GM18517 (cell line): ENCODE measurements at regions not wholly inside any gene's neighbourhood (a gene's known extent, or its start where the extent isn't known, plus 50 kb on each side); places are given as distances from the start of the nearest gene placed in this dataset.
"Not testable (repeated sequence)": the region's sequence is repeated elsewhere in the genome, so short reads cannot be mapped to it uniquely, and the experiment has no call there.

Source experiments
- ATAC-seq: cut with Tn5 transposase; IDR thresholded peaks from one replicate; pipeline ENCODE4 v1.9.1; 2021; ENCODE audit warnings: mild to moderate bottlenecking, moderate library complexity; ENCODE audit not compliant: unreplicated experiment

DNA sequence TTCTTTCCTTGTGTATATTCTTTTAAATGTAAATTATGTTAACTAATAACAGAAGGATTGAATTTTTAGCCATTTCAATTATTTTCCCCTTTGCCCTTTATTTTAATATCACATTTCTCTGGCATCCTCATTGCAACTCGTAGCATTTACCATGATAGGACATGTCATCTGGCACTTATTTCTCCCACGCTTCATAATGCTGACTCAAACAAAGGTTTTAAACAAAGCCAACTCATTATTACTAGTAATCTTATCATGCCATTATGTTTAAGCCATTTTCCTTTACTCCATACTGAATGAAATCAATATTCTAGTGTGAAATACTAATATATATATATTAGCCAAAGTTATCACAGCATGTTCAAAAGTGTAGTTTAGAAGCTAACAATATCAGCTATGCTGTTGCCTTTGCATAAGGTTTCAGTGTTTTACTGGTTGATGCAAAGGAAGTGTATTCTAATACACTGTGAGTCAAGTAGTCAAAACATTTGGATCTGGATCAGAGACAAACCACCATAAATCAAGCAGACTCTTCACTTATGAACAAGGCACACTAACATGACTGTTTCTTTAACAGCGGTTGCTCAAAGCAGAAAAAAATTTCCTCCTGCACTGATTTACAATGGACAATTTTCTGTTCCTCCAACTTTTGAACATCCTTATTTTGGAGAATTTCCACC is 281.6 kb downstream of the SLC7A11 start:
- no peak for ATAC-seq

DNA sequence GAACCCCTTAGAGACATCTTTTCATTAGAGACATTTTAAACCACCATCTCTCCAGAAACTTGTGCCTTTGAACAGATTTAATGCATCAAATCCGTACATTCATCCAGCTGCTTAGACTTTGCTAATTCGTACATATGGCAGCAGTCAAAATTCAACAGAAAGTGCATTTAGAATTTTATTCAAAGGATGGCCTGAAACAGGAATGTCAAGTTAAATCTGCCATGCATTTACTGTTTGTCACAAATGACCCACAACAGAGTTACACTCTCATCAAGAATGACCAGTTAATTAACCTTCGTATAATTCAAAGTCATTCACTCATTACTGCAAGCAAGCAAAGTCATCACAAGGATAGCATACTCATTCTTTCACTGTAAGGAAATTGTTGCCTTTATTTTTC is 284.3 kb downstream of the SLC7A11 start:
- no peak for ATAC-seq

DNA sequence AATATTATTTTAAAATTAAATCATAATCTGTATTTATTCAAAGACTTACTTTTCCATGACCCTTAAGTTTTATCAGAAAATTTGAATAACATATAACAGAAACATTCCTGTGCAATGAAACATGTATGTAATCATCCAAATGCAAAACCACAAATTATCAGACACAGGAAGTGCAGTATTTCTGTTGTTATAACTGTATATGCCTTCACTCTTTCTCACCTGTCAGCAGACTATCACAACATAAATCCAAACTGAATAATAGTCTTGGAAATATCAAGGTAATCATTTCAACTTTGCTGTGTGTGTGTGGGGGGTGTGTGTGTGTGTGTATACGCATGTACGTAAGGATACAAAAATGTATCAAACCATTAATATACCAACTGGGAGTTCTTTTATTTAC is 285.9 kb downstream of the SLC7A11 start:
- ATAC-seq: no peak

DNA sequence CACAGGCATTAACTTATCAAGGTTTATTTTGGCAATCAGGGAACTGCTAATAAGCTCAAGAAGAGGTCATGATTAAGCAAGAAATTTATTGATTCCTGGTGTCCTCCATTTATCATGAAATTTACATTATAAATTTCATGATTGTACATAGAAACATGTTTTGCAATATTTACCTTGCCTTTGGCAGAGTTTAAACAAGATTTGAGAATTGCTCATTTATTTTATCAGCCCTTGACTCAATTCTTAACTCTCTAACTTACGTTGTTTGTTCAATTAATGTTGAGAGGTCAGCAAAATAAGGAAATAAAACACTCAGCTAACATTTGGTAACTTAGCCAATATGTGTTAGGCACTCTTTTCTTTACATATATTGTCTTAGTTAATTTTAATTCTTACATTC is 286.6 kb downstream of the SLC7A11 start:
- ATAC-seq: no peak

DNA sequence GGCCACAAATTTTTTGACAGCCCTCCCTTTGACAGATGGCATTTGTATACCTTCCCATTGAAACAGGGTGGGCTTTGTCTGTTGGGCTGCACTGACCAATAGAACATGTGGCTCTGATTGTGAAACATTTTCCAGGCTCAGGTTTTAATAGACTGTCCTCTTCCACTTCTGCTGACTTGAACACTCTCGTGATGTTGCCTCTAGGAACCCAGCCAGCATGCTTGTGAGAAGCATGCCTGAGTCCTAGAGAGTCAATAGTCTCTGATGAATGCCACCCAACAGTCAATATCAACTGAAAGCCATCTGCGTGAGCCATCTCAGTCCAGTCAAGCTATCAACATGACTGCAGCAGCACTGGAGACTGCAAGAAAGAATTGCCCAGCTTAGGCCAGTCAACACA is 290.0 kb downstream of the SLC7A11 start:
- no peak for ATAC-seq

DNA sequence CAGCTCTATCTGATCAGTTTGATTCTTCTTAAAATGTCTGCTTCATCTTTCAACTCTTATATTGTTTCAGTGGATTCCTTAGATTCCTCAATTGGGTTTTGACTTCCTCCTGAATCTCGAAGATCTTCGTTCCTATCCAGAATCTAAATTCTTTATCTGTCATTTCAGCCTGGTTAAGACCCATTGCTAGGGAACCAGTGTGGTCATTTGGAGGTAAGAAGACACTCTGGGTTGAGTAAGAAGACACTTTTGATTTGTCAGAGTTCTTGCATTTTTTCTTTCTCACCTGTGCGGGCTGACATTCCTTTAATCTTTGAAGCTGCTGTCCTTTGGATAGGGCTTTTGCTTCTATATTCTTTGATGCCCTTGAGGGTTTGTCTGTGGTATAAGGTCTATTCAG is 291.9 kb downstream of the SLC7A11 start:
- no peak for ATAC-seq

DNA sequence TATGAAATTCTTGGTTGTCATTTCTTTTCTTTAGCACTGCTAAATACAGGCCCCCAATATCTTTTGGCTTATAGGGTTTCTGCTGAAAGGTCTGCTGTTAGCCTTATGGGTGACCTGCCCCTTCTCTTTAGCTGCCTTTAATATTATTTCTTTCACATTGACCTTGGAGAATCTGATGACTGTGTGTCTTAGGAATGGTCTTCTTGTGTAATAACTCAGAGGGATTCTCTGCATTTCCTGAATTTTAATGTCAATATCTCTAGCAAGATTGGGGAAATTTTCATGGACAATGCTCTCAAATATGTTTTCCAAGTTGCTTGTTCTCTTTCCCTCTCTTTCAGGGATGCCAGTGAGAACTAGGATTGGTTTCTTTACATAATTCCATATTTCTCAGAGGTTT is 292.4 kb downstream of the SLC7A11 start:
- ATAC-seq: no peak

DNA sequence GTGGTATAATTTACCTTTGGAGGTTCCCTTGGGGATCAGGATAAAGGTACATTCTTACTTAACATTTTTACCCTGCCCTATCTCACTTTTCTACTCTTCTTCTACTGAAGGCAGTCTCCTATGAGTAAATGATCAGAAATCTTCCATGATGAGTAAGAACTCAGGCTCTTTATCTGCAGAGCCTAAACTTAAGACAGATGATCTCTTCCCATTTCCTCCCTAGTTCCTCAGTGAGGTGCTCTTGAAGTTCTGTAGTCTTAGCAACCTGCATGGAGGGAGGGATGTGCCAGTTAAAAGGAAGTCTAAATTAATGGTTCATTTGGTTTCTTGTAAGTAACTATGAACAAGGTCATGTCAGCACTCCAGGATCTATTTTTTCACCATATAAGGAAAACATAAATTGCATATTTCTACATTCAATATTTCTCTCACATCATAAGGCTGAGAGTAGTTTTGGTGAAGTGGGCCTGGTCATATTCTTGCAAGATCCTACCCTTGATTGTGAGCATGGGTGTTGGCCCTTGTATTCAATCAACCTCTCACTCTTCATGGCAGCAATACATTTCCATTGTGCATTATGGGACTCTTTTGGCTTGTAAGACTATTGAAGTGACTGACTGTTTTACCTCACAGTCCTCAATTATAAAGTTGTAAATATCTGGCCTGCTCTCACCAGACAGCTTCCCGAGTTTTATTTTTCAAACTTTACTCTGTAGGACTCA is 295.5 kb downstream of the SLC7A11 start:
- ATAC-seq: no peak

DNA sequence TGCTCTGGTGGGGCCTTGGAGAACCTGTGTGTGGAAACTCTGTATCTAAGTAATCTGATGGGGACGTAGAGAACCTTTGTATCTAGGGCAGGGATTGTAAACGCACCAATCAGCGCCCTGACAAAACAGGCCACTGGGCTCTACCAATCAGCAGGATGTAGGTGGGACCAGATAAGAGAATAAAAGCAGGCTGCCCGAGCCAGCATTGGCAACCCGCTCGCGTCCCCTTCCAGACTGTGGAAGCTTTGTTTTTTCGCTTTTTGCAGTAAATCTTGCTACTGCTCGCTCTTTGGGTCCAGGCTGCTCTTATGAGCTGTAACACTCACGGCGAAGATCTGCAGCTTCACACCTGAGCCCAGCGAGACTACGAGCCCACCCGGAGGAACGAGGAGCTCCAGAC is 299.3 kb downstream of the SLC7A11 start:
- not testable (repeated sequence) for ATAC-seq

DNA sequence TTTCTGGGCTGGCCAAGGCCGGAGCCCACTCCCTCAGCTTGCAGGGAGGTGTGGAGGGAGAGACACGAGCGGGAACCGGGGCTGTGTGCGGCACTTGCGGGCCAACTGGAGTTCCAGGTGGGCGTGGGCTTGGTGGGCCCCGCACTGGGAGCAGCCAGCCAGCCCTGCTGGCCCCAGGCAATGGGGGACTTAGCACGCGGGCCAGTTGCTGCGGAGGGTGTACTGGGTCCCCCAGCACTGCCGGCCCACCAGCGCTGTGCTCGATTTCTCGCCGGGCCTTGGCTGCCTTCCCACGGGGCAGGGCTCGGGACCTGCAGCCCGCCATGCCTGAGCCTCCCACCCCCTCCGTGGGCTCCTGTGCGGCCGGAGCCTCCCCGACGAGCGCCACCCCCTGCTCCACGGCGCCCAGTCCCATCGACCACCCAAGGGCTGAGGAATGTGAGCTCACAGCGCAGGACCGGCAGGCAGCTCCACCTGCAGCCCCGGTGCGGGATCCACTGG is 300.1 kb downstream of the SLC7A11 start:
- ATAC-seq: not testable (repeated sequence)

DNA sequence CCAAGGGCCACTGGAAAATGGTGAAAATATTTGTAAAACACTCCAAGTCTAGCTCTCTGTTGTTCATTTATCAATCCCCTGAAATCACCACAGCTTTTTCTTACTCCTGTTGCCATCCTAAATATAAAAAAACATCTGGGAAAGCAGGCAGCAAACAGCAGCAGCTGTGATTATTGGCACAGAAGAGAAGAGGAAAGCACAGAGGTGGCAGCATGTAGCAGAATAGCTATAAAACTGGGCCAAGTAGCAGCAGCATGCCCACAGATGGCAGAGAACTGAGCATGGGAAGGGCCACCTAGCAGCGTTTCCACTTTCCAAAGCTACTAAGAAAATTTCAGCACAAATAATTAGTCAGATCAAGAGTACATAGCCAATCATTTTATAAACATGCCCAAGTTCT is 307.2 kb downstream of the SLC7A11 start:
- no peak for ATAC-seq

DNA sequence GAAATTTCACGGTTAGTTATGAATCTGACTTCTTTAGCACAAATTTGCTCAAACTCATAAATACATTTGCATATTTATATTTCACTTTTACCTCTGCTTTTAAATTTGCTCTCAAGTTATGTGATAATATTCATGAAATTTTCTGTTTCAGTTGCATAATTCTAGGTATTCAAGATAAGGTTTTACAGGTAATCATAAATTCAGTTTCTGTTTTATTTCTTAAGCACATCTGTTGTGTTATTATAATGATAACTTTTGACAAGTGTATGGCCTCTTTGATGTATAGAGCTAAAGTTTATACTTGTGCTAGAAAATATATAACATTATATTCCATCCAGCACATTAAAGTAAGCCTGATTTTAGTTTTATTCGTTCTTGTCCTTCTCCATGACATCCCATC is 308.1 kb downstream of the SLC7A11 start:
- ATAC-seq: no peak

DNA sequence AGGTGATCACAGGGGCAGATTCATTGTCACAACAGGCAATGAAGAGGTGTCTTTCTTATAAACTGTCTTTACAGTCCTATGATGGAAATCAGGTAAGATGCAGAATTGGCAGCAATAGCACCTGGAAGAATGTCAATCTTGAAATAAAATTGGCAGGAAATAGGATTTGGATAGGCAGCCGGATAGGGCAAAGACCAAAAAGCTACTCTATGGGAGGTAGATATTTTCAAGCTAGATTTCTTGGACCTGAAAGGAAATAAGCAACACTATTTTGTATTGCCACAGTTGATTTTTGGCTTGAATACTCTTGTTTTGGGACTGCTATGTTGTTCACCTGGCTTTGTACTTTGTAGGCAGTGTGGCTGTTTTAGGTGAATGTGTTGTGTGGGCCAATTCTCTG is 314.2 kb downstream of the SLC7A11 start:
- ATAC-seq: no peak

DNA sequence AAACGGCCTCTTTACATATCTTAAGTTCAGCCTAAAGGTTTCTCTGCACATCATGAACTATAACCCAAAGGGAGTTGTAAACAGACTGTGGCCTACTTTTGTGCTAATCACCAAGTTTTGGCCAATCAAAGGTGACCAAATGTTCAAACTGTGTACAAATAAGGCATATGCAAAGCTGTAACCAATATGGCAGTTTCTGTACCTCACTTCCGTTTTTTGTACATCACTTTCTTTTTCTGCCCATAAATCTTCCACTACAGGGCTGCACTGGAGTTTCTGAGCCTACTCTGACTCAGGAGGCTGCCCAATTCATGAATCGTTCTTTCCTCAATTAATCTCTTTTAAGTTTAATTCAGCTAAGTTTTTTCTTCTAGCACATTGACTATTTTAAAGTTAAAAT is 318.7 kb downstream of the SLC7A11 start:
- ATAC-seq: peak; percentile 63

DNA sequence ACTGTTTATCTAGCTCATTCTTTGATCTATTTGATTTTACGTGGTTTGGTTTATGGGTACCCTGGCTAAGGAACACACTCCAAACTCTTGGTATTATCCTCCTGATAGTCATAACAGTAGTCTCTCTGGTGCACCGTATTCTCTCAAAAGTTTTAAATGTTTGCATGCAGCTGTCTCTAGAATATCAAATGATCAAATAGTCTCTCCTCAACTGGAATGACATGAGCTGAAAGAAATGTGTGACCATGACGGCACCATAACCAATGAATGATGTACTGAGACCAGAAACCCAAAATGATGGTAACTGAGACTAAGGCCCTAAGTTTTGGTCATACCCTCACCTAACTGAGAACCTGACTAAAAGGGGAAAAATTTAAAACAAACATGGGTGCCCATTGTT is 319.4 kb downstream of the SLC7A11 start:
- ATAC-seq: no peak

DNA sequence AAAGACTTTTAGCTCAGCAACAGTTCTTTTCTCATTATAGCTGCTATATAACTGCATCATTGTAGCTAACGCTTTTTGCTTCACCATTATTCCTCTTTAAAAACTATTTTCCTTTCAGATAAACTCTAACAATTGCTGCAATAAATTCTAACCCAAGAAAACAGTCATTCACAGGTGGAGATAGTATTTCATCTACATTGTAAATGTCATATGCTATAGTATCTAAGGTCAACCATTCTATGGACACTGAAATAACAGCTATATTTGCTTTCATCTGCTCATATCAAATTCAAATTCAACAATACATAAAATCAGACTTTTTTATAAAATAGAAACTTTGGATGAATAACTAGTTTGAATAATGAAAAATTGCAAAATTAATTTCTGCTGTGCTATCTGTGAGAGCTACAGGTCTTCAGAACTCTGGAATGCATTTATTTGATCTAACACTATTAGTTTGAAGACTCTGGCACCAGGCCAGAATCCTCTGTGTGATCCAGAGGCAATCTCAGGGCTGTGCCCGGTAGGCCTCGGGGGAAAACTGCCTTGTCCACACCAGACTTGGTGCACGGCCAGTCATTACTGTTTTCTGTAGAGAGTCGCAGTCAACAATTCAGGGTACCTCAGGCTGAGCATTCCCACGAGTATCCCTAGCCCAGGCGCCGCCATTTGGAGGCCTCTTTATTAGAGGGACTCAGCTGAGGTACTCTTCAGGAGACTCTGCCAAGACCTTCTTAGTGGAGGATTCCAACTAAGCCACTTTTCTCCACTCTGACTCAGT is 332.4 kb downstream of the SLC7A11 start:
- no peak for ATAC-seq

DNA sequence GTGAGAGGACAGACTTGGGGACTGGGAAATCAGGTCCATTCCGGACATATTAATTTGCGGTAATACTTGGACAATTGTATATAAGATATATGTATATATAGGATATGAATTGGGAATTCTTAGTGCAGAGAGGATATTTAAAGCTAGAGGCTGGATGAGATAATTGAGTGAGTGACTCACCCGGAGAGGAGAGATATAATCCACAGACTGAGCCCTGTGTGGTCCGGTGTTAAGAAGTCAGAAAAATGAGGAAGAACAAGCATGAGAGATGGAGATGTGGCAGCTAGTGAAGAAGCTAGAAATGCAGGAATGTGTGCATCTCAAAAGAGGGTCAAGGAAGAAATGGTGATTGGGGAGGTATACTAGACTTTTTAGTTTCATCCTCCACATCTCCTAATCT is 336.2 kb downstream of the SLC7A11 start:
- no peak for ATAC-seq

DNA sequence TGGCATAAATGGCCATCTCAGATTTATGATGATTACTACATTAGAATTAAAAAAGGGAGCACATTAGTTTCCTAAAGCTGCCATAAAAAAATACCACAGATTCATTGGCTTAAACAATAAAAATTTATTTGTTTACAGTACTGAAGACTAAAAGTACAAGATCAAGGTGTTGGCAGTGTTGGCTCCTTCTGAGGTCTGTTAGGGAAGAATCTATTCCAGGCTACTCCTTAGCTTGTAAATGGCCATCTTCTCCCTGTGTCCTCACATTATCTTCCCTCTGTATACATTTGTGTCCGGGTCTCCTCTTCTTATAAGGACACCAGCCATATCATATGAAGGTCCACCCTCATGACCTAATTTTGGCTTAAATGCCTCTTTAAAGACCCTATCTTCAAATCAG is 341.0 kb downstream of the SLC7A11 start:
- no peak for ATAC-seq

DNA sequence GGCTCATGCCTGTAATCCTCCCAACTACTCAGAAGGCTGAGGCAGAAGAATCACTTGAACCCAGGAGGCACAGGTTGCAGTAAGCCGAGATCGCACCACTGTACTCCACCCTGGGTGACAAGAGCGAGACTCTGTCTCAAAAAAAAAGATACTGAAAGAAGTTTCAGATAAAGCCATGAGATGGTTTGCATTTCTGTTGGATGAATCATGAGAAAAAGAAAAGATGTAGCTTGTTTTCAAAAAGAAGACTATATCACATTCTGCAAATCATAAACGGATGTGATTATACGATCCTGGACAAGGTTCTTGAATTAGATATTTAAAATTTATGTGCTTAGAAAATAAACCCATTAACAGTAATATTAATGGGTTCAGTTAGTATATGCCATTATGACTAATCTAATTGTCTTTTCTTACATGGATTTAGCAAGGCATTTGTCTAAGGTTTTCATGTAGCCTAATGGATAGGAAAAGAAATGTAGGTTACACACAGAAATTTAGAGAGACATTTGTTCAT is 345.9 kb downstream of the SLC7A11 start:
- ATAC-seq: no peak

DNA sequence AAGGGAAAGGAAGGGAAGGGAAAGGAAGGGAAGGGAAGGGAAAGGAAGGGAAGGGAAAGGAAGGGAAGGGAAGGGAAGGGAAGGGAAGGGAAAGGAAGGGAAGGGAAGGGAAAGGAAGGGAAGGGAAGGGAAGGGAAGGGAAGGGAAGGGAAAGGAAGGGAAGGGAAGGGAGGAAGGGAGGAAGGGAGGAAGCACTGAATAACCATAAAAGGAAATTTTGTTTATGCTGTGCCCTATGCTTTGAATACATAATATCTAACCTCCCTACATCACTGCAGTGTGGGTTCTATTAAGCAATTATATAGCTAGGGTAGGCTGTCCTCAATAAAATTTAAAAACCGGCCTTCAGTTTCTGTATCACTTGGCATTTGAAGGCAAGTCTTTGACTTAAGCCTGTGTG is 346.6 kb downstream of the SLC7A11 start:
- ATAC-seq: not testable (repeated sequence)

DNA sequence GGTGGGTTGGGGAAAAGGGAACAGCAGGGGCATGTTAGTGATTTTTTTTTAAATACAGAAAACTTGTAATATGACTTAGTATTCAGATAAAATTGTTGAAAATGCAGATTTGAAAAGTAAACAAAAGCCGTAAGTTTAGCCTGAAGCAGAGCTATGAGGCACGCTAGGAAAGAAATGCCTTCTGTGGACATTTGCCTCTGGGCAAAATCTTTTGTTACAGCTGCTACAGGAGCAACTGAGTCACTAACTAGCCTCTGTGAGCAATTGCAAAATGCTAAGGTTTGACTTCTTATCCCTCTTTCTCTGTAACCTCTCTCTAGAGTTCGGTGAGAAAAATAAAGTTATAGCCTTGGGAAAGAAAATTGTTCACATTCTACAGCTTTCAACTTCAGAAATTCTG is 350.0 kb downstream of the SLC7A11 start:
- ATAC-seq: no peak

DNA sequence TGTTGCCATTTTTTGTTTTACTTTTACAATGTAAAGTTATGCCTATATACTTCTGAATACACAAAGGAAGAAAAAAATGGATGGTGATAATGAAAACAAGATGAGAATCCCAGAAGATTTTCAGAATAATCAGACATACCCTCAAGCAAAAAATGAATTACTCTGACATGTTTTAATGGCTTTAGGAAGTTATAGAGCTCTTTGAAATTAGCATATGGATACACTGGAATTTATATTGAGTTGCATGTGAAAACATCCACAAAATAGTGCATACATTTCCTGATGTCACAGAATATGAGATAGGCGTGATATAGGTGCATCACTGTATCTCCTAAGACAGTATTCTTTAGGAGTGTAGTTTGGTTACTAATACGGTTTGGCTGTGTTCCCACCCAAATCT is 351.3 kb downstream of the SLC7A11 start:
- ATAC-seq: no peak
